DND-41 (cell line): ENCODE measurements at regions not wholly inside any gene's neighbourhood (a gene's known extent, or its start where the extent isn't known, plus 50 kb on each side); places are given as distances from the start of the nearest gene placed in this dataset.

Experiments
- ATAC-seq: fragments of 200-7000 bp; cut with Tn5 transposase; 3 replicates; pipeline ENCODE4 v1.9.1; 2021; ENCODE audit warnings: low read depth; ENCODE audit not compliant: insufficient read depth
- DNase-seq: peaks from one replicate; pipeline ENCODE4 v3.0.0-alpha.2; 2020
- H2AFZ ChIP-seq: 2 replicates; pipeline ENCODE4 v1.6.0; 2012; ENCODE audit warnings: low read depth, low read length
- H3K27ac ChIP-seq: 2 replicates; pipeline ENCODE4 v1.5.1; 2012; ENCODE audit warnings: low read length, inconsistent platforms
- H3K27me3 ChIP-seq: fragments of 200-600 bp; sonication (generic); 2 replicates; pipeline ENCODE4 v1.6.0; 2012; ENCODE audit warnings: low read length, mild to moderate bottlenecking, inconsistent platforms; ENCODE audit not compliant: insufficient read depth, poor library complexity
- H3K36me3 ChIP-seq: 2 replicates; pipeline ENCODE4 v1.5.1; 2012; ENCODE audit warnings: low read length, inconsistent platforms; ENCODE audit not compliant: insufficient read depth
- H3K4me1 ChIP-seq: 2 replicates; pipeline ENCODE4 v1.5.1; 2012; ENCODE audit warnings: mild to moderate bottlenecking, low read length; ENCODE audit not compliant: insufficient read depth
- H3K4me2 ChIP-seq: 2 replicates; pipeline ENCODE4 v1.6.0; 2012; ENCODE audit warnings: mild to moderate bottlenecking, moderate library complexity, low read length, inconsistent platforms; ENCODE audit not compliant: insufficient read depth
- H3K4me3 ChIP-seq, 2 experiments: fragments of 200-600 bp in 1 of 2; shearing (Covaris generic) in 1 of 2; 2 replicates each; pipeline ENCODE4 v1.5.1; 2012 to 2016; ENCODE audit warnings: inconsistent platforms in 2 of 2, low read length in 2 of 2, mild to moderate bottlenecking in 2 of 2, low read depth in 1 of 2, moderate library complexity in 1 of 2
- H3K79me2 ChIP-seq: 2 replicates; pipeline ENCODE4 v1.6.0; 2012; ENCODE audit warnings: low read length, inconsistent platforms; ENCODE audit not compliant: insufficient read depth
- H3K9ac ChIP-seq: 2 replicates; pipeline ENCODE4 v1.6.0; 2012; ENCODE audit warnings: low read depth, mild to moderate bottlenecking, inconsistent platforms, low read length, moderate library complexity
- H3K9me3 ChIP-seq: 2 replicates; pipeline ENCODE4 v1.5.1; 2012; ENCODE audit warnings: low read length, moderate library complexity, mild to moderate bottlenecking, inconsistent platforms; ENCODE audit not compliant: insufficient read depth, severe bottlenecking
- H4K20me1 ChIP-seq: 2 replicates; pipeline ENCODE4 v1.6.0; 2012; ENCODE audit warnings: low read length; ENCODE audit not compliant: insufficient read depth
- CTCF ChIP-seq: IDR thresholded peaks from 2 replicates; pipeline ENCODE4 v1.5.1; 2012; ENCODE audit warnings: borderline replicate concordance, low read length, moderate library complexity, mild to moderate bottlenecking; ENCODE audit not compliant: poor library complexity, severe bottlenecking; ENCODE audit errors: extremely low read depth
- EZH2 ChIP-seq: IDR thresholded peaks from 3 replicates; pipeline ENCODE4 v1.6.1; 2012; ENCODE audit warnings: borderline replicate concordance, low read depth, mild to moderate bottlenecking, moderate library complexity, low read length, inconsistent platforms; ENCODE audit not compliant: severe bottlenecking

DNA sequence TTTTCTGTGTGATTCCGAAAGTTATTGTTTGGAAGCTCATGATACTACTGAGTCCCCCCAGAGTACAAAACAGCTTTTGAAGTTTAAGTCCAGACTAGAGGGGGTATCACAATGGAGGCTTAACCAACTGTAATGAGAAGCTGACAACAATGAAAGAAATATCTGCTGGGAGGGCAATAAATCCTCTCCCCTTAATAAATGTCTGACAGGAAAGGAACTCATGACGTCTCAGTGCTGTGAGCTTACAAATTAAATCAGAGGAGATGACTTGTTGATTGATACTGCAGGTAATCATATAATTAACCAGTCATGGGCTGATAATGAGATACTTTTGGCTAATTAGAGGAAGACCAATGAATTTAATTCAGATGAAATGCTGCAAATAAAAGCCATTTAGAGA, 102.6 kb upstream of the WDR11 start:
- Histone ChIP-seq H3K4me3 (no peak overlapping the region), H3K27me3 (no peaks in the 10 kb centered on the region), H4K20me1 (no peaks in the 10 kb centered on the region), H3K9ac (no peak overlapping the region), H3K4me2 (no peak overlapping the region), H3K79me2 (no peaks in the 10 kb centered on the region), H3K9me3 (no peaks in the 10 kb centered on the region), H3K27ac (no peak overlapping the region), H2AFZ (no peak overlapping the region), H3K36me3 (no peaks in the 10 kb centered on the region), H3K4me1 (no peaks in the 10 kb centered on the region)
- no peak for TF ChIP-seq CTCF
- TF ChIP-seq EZH2 = no peak
- no peak for ATAC-seq
- DNase-seq = no peak

DNA sequence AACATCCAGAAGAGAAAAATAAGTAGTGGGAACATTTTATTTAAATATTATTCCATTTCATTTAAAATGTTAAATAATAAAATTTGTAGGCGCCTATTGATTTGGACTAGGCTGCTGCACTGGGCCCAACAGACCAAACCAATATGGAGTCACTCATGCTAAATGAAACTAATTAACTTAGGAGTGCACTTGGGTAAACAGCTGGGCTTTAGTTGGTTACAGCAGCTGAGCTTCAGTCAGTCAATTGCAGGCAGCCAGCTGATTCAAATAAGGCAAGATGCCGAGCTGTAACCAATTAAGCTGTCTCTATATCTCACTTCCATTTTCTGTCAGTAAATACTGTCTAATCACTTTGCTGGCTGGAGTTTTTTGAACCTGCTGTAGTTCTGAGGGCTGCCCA, 102.1 kb upstream of the WDR11 start:
- Histone ChIP-seq H3K4me2 (no peak overlapping the region), H3K9ac (no peak overlapping the region), H3K9me3 (no peaks in the 10 kb centered on the region), H3K27ac (no peak overlapping the region), H3K79me2 (no peaks in the 10 kb centered on the region), H3K36me3 (no peaks in the 10 kb centered on the region), H2AFZ (no peak overlapping the region), H3K27me3 (no peaks in the 10 kb centered on the region), H3K4me1 (no peaks in the 10 kb centered on the region), H4K20me1 (no peaks in the 10 kb centered on the region), H3K4me3 (no peak overlapping the region)
- no peak for DNase-seq
- no peak for ATAC-seq
- TF ChIP-seq EZH2 (no peak), CTCF (no peak)

DNA sequence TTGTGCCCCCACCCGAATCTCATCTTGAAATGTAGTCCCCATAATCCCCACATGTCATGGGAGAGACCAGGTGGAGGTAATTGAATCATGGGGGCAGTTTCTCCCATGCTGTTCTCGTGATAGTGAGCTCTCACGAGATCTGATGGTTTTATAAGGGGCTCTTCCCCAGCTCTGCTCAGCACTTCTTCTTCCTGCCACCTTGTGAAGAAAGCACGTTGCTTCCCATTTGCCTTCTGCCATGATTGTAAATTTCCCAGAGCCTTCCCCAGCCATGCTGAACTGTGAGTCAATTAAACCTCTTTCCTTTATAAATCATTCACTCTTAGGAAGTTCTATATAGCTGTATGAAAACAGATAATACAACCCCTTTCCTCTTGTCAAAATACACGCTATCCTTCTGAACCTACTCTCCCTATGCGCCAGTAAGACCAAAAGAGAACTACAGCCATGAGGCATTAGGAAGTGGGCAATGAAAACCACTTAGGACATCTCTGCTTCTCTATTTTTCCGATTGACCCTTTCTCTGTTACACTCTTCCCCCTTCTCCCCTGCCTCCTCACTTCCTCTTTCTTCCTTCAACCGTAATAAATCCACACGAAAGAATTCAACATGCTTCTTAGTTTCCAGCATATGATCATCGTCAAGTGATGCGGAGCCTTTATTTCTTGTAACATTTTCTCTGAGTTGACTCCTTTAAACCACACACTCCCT, 101.2 kb upstream of the WDR11 start:
- Histone ChIP-seq H3K27ac (no peak overlapping the region), H3K4me1 (no peaks in the 10 kb centered on the region), H3K9ac (no peak overlapping the region), H3K36me3 (no peaks in the 10 kb centered on the region), H3K4me2 (no peak overlapping the region), H3K27me3 (peaks cover 2% of the 10 kb centered on the region), H2AFZ (no peak overlapping the region), H3K79me2 (no peaks in the 10 kb centered on the region), H3K4me3 (no peak overlapping the region), H3K9me3 (no peaks in the 10 kb centered on the region), H4K20me1 (no peaks in the 10 kb centered on the region)
- TF ChIP-seq CTCF (no peak), EZH2 (no peak)
- no peak for ATAC-seq
- DNase-seq = no peak
